ENCODE measurements at regions not wholly inside any gene's neighbourhood (a gene's known extent, or its start where the extent isn't known, plus 50 kb on each side); places are given as distances from the start of the nearest gene placed in this dataset.

DNA sequence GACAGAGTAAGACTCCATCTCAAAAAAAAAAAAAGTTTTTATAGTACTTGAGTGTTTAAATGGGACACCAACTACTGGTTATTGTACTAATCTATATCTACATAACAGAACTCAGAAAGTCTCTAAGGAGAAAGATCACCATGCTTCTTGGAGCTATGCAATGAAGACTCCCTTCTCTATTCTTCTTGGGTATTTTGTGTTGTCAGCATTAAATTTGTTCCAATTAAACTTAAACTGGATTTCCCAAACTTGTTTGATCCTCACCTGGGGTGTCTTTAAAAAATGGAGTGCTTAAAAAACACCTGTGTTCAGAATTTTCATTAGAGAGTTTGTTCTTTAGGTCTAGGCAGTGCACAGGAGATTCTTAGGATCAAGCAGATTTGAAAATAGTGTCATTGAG lies 536.0 kb downstream of the GATA3 start:
- TF ChIP-seq ZNF274 (IDR thresholded peaks at IDR 0.05; ENCODE audit: low read depth, low read length) (no peak), SUZ12 (IDR thresholded peaks at IDR 0.05; ENCODE audit: extremely low read depth, insufficient read depth, insufficient read length) (no peak)
